CD4-positive, alpha-beta T cell treated with Interferon alpha-2 for 1 hour (primary cell): ENCODE measurements at regions not wholly inside any gene's neighbourhood (a gene's known extent, or its start where the extent isn't known, plus 50 kb on each side); places are given as distances from the start of the nearest gene placed in this dataset.

ENCODE experiments used
- DNase-seq, 2 donors: peaks; one replicate each; pipeline ENCODE4 v3.0.0-alpha.2; 2020 to 2022

- DNase-seq, result peak in 1 of 2 donors; percentile 9
Measured at GRCh38 chr13:105272660-105273631, 1262.5 kb downstream of the EFNB2 start.

- DNase-seq, result no peak
Measured at GRCh38 chr13:105266615-105267014, 1268.8 kb downstream of the EFNB2 start.

GRCh38 chr13:105262579-105262978 is 1272.9 kb downstream of the EFNB2 start:
- no peak for DNase-seq

GRCh38 chr13:105259426-105259825 is 1276.0 kb downstream of the EFNB2 start:
- DNase-seq, result no peak

- DNase-seq, result no peak
Measured at GRCh38 chr13:105255472-105255871, 1280.0 kb downstream of the EFNB2 start.

GRCh38 chr13:105251293-105251692 is 1284.2 kb downstream of the EFNB2 start:
- no peak for DNase-seq

GRCh38 chr13:105247830-105248229 is 1287.6 kb downstream of the EFNB2 start:
- no peak for DNase-seq

GRCh38 chr13:105240371-105240770 is 1295.1 kb downstream of the EFNB2 start:
- no peak for DNase-seq

- no peak for DNase-seq
Measured at GRCh38 chr13:105232439-105232838, 1303.0 kb downstream of the EFNB2 start.

GRCh38 chr13:105232006-105232405 is 1303.5 kb downstream of the EFNB2 start:
- DNase-seq, result no peak

- DNase-seq, result no peak
Measured at GRCh38 chr13:105231579-105231978, 1303.9 kb downstream of the EFNB2 start.

GRCh38 chr13:105220881-105221280 is 1314.6 kb downstream of the EFNB2 start:
- no peak for DNase-seq

GRCh38 chr13:105220063-105220462 is 1315.4 kb downstream of the EFNB2 start:
- DNase-seq, result no peak

- no peak for DNase-seq
Measured at GRCh38 chr13:105219651-105220050, 1315.8 kb downstream of the EFNB2 start.

GRCh38 chr13:105213512-105213911 is 1322.0 kb downstream of the EFNB2 start:
- no peak for DNase-seq

- no peak for DNase-seq
Measured at GRCh38 chr13:105207572-105208293, 1327.7 kb downstream of the EFNB2 start.

- DNase-seq, result no peak
Measured at GRCh38 chr13:105202354-105202753, 1333.1 kb downstream of the EFNB2 start.

- DNase-seq, result no peak
Measured at GRCh38 chr13:105201351-105201750, 1334.1 kb downstream of the EFNB2 start.

- no peak for DNase-seq
Measured at GRCh38 chr13:105200181-105200580, 1335.3 kb downstream of the EFNB2 start.

- DNase-seq, result no peak
Measured at GRCh38 chr13:105196052-105196451, 1339.4 kb downstream of the EFNB2 start.

GRCh38 chr13:105193026-105193425 is 1342.4 kb downstream of the EFNB2 start:
- DNase-seq, result no peak

- no peak for DNase-seq
Measured at GRCh38 chr13:105184201-105184600, 1351.3 kb downstream of the EFNB2 start.

GRCh38 chr13:105177265-105177900 is 1358.1 kb downstream of the EFNB2 start:
- no peak for DNase-seq
